ENCODE measurements at regions not wholly inside any gene's neighbourhood (a gene's known extent, or its start where the extent isn't known, plus 50 kb on each side); places are given as distances from the start of the nearest gene placed in this dataset.

- DNase-seq (ENCODE audit: low read depth in 2 of 2) = no peak
Observed at GRCh38 chr16:74232806-74233465, 63.7 kb upstream of the PSMD7 start.

DNA sequence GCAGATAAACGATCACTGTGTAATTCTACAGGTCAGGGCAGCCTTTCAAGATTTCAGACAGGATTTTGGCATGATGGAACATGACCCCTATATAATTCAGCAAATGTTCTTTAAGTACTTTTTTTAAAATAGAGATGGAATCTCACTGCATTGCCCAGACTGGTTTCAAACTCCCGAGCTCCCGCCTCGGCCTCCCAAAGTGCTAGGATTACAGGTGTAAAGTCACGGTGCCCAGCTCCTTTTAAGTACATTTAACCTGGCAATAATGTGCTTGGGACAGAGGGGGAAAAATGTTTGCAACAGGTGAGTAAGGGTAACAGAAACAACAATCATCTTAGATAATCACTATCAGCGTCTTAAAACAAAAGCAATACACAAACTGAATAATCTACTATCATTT, 66.5 kb upstream of the PSMD7 start:
- no peak for DNase-seq (ENCODE audit: low read depth in 2 of 2)

GRCh38 chr16:74226338-74226954, 70.2 kb upstream of the PSMD7 start:
- no peak for DNase-seq (ENCODE audit: low read depth in 2 of 2)

- no peak for DNase-seq (ENCODE audit: low read depth in 2 of 2)
Observed at GRCh38 chr16:74224828-74225612, 71.6 kb upstream of the PSMD7 start.

DNA sequence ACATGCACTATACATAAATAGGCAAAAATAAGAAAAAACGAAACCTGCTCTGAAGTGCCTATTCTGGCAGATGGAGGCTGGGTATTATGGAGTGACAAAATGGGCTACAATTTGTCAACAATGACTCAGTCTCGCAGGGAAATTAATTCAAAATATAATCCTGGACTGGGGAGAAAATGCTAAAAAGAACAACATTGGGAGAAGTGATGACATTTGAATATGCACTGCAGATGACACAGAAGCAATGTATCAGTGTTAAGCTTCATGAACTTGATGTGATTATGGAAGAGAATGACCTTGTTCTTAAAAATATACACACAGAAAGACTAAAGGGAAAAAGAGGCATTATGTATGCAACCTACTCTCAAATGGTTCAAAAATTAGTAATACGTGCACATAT, 74.8 kb upstream of the PSMD7 start:
- DNase-seq (ENCODE audit: low read depth in 2 of 2) = no peak

GRCh38 chr16:74219706-74220105, 76.9 kb upstream of the PSMD7 start:
- no peak for DNase-seq (ENCODE audit: low read depth in 2 of 2)

- DNase-seq (ENCODE audit: low read depth in 2 of 2) = no peak
Observed at GRCh38 chr16:74218871-74219270, 77.7 kb upstream of the PSMD7 start.

- no peak for DNase-seq (ENCODE audit: low read depth in 2 of 2)
Observed at GRCh38 chr16:74216319-74216718, 80.3 kb upstream of the PSMD7 start.

DNA sequence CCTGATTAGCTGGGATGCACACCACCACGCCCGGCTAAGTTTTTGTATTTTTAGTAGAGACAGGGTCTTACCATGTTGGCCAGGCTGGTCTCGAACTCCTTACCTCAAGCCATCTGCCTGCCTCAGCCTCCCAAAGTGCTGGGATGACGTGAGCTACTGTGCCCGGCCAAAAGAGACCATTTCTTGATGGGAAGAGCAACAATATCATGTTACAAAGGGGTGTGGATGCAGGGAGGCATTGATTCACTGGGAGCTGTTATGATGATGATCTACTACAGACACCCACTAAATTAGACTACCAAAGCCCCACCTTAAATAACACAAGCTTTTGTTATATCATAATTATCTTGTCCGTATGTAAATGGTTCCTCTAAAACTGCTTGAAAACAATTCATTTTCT, 81.4 kb upstream of the PSMD7 start:
- DNase-seq (ENCODE audit: low read depth in 2 of 2) = no peak

DNA sequence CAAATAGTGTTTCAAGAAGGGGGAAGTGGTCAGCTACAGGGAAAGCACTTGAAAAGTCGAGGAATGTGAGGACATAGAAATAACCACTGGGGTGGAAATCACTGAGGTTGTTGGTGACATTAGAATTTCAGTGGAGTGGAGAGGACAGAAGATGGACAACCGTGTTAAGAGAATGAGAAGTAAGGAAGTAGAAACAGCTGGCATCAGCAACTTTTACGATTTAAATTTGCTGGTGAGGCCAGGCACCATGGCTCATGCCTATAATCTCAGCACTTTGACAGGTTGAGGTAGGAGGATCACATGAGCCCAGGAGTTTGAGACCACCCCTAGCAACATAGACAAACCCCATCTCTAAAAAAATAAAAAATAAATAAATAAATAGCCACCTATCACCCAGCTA, 83.2 kb upstream of the PSMD7 start:
- DNase-seq (ENCODE audit: low read depth in 2 of 2) = no peak

DNA sequence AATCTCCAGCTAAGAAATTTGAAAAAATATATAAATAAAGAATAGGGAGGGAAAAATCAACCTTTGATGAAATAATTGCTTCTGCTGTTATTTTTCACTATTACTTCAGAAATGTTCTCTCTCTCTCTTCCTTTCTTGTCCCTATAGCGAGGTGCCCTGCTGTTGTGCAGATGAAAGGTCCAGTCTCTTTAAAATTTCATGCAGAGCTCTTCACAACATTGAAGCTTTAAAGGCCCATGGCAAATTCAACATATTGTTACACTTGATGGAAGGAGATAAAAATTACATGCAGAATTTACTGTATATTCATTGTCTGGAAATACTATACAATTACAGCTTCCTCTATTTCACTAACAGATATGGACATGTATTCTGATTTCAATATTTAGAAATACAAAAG, 86.4 kb upstream of the PSMD7 start:
- DNase-seq (ENCODE audit: low read depth in 2 of 2) = no peak

DNA sequence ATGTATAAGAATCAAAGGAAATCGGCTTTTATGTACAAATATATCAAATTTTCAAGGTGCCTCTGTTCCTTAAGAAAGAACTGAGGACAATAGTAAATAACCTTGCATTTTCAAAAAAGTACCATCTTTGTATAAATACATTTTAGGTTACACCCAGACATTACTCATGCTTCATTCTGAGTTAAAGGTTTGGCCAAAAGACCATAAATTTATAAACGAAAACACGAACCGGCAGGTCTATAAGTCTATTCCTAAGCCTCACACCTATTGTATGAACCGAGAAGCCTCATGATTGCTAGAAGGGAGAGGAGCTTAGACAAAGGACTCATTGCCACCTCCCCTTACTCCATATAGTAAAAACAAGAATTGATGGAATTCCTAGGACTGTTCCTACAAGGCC, 94.6 kb upstream of the PSMD7 start:
- no peak for DNase-seq (ENCODE audit: low read depth in 2 of 2)

- no peak for DNase-seq (ENCODE audit: low read depth in 2 of 2)
Observed at GRCh38 chr16:74201576-74201975, 95.0 kb upstream of the PSMD7 start.

DNA sequence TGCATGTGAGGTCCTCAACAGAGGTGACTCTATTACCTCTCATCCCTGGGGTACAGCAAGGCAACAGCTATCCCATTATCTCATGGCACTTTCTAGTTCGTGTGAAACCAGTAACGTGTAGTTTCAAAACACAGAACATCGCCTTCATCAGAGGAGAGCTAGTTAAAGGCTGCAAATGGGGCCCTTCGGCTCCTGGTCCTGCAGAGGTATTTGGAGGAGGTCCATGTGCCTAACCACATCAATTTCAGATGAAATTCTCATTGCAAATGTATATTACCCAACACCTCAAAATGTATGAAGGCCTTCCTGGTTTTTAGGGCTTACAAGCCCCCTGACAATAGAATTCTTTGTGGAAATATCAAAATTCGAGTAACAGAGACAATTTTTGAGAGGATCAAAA, 95.7 kb upstream of the PSMD7 start:
- DNase-seq (ENCODE audit: low read depth in 2 of 2) = no peak

DNA sequence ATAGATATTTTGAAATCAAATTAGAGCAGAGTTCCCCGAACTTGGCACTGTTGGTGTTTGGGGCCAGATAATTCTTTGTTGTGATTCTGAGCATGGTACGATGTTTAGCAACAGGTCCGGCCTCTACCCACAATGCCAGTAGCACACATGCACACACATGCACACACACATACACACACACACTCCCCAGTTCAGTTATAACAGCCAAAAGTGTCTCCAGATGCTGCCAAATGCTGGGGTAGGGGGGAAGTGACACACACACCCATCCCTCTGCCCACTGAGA, 96.8 kb upstream of the PSMD7 start:
- DNase-seq (ENCODE audit: low read depth in 2 of 2) = no peak

GRCh38 chr16:74199066-74199841, 97.4 kb upstream of the PSMD7 start:
- no peak for DNase-seq (ENCODE audit: low read depth in 2 of 2)

DNA sequence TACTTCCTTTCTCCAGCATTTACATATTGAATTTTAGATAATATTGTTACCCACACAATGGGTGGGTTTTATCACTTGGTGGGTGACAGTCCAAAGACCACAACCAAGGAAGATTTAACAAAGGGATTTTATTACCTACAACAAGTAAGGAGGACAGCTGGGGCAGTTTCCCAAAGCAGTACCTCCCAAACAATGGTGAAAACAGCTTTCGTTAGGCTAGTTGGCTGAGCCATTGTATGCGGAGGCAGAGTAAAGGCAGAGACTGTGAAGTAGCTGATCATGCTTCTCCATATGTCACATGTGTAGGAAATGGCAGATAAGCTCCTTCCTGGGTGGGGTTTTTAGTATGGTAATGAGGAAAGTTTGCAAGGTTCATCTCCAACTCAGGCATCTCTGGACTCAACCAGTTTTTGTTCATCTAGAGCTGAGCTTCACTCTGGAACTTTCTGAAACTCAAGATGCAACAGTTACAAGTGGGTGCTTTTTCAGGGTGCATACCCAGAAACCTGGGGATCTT, 104.3 kb upstream of the PSMD7 start:
- DNase-seq (ENCODE audit: low read depth in 2 of 2) = no peak

DNA sequence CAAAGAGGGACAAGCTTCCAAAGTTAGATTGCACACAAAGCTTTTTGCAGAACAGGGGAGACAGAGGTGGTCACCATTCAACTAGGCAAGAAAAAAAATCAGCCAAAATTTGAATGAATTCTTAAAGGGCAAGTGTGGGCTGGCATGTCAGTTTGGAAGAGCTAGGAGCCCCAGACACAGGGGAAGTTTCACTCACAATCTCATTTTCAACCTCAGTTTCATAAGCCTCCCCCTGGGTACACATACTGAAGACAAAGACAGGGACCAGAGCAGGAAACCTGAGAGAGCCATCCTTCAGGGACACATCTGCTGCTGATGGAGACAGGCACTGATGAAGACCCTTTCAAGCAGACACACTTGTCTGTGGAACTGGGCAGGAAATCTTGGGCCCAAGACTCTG, 106.3 kb upstream of the PSMD7 start:
- DNase-seq (ENCODE audit: low read depth in 2 of 2) = no peak

GRCh38 chr16:74188856-74189255, 107.8 kb upstream of the PSMD7 start:
- no peak for DNase-seq (ENCODE audit: low read depth in 2 of 2)

DNA sequence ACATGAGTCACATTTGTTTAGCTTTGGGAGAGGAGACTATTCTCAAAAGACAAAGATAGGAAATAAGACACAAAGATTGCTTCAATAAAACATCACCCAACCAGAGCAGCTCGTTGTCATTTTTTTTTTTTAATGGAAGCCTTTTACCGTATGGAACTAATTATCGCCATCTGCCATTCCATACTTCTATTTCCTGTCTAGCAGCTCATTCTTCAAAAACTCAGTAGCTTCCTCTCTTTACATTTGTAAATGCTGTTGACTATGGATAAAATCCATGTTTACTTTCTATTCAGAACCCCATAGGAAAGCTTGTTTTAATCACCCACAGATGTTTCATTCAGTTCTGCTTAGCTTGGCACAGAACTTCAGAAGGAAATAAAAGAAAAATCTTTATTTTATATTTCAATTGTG, 110.0 kb upstream of the PSMD7 start:
- DNase-seq (ENCODE audit: low read depth in 2 of 2) = no peak

DNA sequence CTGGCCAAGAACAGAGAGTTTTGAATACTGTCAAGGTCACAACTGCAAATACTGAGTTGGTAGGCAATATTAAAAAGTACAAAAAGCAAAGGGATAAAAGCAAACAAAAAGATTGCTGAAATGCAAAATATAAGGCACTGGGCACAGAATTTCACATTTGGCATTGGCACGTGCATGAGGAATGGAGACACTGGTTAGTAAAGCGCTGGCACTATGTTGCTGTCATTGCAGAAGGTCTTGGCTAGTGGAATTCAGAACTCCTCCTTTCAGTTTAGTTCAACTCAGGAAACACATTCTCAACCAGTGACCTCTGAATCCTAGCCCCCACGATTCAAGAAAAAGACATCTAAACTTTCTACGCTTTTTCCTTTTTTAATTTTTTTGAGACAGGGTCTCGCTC, 111.8 kb upstream of the PSMD7 start:
- no peak for DNase-seq (ENCODE audit: low read depth in 2 of 2)

GRCh38 chr16:74183601-74184360, 112.8 kb upstream of the PSMD7 start:
- DNase-seq (ENCODE audit: low read depth in 2 of 2) = no peak

Data from stimulated activated CD8-positive, alpha-beta memory T cell treated with anti-CD3 and anti-CD28 coated beads, Interleukin-2, amount 100 ng/mL, for 48 hours (primary cell).